Activated T-helper 1 cell treated with anti-CD3 and anti-CD28 coated beads, Interleukin-2, amount 50 U/mL, for 16 hours (primary cell): ENCODE measurements at regions not wholly inside any gene's neighbourhood (a gene's known extent, or its start where the extent isn't known, plus 50 kb on each side); places are given as distances from the start of the nearest gene placed in this dataset.
"Not testable (repeated sequence)": the region's sequence is repeated elsewhere in the genome, so short reads cannot be mapped to it uniquely, and the experiment has no call there.

Experiments
- DNase-seq, 2 donors: peaks; one replicate each; pipeline ENCODE4 v3.0.0-alpha.2; 2020; ENCODE audit warnings: low read depth in 1 of 2, low spot score in 1 of 2

DNA sequence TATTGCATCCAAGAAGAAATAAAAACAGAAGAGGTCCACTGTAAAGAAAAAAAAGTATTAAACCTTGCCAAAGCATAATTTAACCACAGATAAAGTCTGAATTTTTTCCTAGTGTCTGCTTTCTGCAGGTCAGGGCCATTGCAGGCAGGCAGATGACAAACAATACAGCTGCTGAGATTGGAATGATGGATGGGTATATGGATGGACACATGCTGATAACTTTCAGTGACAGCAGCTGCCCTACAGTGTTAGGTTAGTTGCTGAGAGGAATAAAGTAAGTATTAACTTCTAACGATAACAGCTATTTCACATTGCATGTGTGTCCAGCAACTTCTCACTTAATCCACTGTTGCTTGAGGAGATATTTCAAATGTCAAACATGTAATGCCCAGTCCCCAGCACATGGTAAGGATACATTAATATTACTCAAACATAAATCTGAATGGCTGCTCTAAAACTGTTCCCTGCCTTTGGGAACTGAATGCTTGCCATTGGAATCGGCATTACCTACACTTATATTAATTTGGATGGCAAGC, 515.3 kb downstream of the RMST start:
- DNase-seq: no peak

- no peak for DNase-seq
Measured at GRCh38 chr12:97982684-97983083, 520.1 kb downstream of the RMST start.

GRCh38 chr12:97983796-97984195, 521.2 kb downstream of the RMST start:
- DNase-seq: no peak

GRCh38 chr12:97984436-97984835, 521.8 kb downstream of the RMST start:
- no peak for DNase-seq

GRCh38 chr12:97984974-97985580, 522.5 kb downstream of the RMST start:
- no peak for DNase-seq

- no peak for DNase-seq
Measured at GRCh38 chr12:97985834-97986233, 523.2 kb downstream of the RMST start.

DNA sequence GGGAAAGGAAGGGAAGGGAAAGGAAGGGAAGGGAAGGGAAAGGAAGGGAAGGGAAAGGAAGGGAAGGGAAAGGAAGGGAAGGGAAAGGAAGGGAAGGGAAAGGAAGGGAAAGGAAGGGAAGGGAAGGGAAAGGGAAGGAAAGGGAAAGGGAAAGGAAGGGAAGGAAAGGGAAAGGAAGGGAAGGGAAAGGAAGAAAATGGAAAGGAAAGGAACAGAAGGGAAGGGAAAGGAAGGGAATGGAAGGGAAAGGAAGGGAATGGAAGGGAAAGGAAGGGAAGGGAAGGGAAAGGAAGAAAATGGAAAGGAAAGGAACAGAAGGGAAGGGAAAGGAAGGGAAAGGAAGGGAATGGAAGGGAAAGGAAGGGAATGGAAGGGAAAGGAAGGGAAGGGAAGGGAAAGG, 526.0 kb downstream of the RMST start:
- DNase-seq: not testable (repeated sequence)

DNA sequence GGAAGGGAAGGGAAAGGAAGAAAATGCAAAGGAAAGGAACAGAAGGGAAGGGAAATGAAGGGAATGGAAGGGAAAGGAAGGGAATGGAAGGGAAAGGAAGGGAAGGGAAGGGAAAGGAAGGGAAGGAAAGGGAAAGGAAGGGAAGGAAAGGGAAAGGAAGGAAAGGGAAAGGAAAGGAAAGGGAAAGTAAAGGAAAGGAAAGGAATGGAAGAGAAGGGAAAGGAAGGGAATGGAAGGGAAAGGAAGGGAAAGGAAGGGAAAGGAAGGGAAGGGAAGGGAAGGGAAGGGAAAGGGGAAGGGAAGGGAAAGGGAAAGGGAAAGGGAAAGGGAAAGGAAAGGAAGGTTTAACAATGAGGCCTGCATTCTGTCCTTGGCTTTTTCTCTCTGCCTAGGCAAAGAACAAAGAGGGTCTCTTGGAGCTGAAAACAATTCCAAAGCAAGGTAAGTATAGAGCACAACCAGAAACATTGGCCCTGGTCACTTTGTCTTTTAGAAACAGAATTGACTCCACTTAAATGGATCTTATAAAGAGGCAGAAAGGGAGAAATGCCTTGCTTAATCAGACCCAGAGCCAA, 525.9 kb upstream of the TMPO start:
- no peak for DNase-seq

GRCh38 chr12:97994746-97995484, 520.5 kb upstream of the TMPO start:
- no peak for DNase-seq

- no peak for DNase-seq
Measured at GRCh38 chr12:97995559-97995958, 519.8 kb upstream of the TMPO start.

DNA sequence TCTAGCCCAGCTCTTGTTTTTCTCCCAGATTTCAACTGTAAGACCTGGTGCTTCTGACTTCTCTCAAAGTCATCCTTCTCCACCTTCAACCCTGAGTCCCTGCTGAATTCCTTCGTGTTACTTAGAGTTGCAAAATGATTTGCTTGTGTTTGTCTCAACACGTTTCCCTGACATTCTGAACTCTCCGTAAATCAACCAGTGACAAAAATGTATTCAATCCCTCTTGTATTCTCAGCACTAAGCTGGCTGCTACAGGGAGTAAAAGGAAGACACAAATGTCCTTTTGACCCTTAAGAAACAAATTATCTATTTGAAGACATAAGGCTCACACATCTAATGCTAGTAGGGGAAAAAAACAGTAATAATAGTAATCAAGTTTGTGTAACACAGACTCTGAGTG, 514.0 kb upstream of the TMPO start:
- DNase-seq: no peak

DNA sequence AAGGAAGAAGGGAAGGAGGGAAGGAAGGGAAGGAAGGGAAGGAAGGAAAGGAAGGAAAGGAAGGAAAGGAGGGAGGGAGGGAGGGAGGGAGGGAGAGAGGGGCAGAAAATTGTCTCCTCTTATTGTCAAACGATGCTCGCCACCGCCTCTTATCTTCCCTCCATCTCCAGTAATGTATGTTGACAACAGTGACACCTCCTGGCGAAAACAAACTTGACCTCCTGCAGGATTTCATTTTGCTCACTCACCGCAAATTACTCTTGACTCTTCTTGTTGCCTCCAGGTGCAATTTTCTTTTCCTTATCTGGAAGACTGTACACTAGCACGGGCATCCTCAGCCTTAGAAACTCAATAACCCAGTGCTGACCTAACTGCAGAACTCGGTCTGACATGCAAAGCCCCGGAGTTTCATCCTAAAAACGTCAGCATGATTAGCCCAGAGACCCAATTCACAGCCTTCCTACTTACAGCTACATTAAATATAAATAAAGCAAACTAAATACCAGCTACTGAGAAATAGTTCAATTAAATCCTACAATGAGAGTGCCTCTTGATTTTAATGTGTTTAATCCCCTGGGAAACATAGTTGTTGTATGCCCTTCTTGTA, 512.4 kb upstream of the TMPO start:
- DNase-seq: no peak

- DNase-seq: no peak
Measured at GRCh38 chr12:98007963-98008362, 507.4 kb upstream of the TMPO start.

DNA sequence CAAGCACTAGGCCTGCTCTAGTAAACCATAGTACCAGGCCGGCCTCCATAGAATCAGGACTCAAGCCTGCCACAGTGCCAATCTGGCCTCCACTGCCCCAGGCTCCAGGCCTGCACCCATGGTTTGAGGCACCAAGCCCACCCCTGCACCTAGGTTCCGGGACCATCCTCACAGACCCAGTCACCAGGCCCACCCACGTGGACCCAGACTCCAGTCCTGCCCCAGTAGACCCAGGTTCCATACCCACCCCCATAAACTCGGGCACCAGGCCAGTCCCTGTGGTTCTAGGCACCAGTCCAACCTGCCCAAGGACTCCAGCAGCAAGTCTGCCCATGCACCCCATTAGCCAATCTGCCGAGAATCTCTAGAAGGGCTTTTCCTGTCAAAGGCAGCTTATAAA, 501.8 kb upstream of the TMPO start:
- no peak for DNase-seq

DNA sequence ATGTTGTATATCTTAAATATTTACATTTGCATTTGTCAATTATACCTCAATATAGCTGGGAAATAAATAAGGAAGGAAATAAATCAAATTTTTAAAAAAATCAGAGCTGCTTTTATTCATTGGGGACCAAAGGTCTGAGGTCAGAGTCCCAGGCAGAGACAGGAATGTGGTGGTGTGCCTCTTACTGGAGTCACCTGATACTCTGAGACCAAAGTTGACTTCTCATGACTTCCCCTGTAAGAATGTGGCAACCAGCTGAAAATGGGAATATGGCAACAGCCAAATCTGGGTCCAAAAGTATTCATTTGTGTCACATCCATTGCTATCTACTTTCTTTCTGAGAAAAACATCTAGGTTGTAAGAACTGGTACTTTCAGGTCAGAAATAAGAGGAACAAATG, 496.6 kb upstream of the TMPO start:
- DNase-seq: no peak

DNA sequence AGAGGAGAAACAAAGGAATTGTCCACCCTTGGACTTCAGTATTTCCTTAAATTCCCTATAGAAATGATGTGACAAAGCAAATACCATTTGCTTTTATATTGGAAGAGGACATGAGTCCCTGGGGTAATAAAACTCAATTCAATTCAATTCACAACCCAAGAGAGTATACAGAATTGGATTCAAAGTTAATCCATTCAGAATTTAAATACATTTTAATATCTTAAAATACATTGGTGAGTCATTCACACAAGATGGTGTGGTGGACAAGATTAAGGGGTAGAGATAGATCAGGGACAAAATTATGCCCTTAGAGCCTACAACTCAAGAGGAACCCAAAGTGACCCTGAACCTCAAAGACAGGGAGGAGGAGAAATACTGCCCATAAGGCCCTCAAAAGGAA, 495.0 kb upstream of the TMPO start:
- DNase-seq: no peak

DNA sequence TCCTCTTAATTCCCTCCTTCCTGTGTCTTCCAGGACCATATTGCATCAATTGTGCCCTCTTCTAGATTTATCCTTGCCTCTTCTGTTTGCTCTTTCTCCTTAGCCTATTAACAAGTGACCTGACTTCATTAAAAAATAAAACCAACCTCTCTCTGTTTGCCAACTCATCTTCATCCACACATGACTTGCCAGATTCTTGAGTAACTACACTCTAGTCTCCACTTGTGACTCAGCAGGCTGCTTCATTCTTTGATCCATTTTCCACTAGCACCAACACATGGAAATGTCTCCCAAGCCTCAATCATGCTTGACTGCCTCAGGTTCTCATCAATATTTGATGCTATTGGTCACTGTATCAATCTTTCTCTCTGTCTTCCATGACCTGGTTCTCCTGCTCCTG, 492.4 kb upstream of the TMPO start:
- no peak for DNase-seq

GRCh38 chr12:98037401-98038140, 477.8 kb upstream of the TMPO start:
- no peak for DNase-seq

DNA sequence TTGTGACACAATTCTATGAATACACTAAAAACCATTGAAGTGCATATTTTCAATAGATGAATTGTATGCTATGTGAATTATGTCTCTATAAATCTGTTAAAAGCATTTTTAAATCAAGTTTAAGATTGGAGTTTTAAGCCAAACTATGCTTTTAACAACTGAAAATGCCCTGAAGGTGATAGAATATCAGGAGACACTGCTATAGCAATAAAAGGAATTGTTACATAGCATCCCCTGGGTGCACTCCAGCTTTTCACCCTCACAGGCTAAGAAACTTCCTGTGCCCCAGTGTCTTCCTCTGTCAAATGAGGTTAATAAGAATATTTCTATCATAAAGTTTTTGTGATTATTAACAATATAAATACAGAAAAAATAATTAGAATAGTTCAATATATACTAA, 472.7 kb upstream of the TMPO start:
- no peak for DNase-seq

DNA sequence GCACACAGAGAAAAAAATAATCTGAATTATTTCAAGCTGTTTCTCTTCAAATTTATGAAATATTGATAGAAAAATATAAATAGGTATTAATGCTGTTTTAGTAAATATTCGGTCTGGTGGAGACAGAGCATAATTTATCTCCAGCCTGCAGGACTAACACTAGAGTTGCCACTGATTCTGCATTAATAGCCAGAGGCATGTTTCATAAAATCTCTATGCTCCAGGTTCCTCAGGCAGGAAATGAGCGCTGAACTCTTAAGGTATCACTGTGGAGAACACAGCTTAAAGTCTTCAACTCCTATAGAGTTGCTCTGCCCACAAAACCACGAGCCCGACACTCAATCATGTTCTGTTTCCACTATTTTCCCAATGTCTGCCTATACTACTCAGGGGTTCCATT, 470.0 kb upstream of the TMPO start:
- DNase-seq: no peak

DNA sequence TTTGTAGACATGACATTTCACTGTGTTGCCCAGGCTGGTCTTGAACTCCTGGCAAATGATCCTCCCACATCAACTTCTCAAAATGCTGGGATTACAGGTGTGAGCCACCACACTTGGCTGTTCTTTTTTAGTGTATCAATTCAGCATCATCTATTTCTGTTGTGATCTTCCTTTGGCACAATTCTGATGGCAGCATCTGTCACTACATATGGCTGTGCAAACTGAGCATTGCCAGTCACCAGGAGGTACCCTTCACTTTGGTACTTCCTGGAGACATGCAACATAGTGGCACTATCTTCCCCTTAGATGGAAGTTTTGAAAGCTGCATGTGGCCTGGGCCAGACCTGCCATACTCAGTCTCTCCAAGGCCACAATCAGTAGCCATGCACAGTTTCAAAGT, 467.1 kb upstream of the TMPO start:
- no peak for DNase-seq
